ENCODE measurements at regions not wholly inside any gene's neighbourhood (a gene's known extent, or its start where the extent isn't known, plus 50 kb on each side); places are given as distances from the start of the nearest gene placed in this dataset.

DNA sequence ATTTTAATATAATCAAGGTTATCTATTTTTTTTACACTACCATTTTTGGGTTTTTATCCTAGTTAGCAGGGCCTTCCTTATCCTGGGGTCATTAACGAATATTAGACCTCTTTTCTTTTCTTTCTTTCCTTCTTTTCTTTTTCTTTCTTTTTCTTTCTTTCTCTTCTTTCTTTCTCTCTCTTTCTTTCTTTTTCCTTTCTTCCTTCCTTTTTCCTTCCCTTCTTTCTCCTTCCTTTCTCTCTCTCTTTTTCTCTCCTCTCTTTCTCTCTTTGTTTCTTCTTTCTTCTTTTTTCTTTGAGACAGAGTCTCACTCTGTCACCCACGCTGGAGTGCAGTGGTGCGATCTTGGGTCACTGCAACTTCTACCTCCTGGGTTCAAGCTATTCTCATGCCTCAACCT lies 120.4 kb upstream of the PDE7B start (continued):
- no peak for TF ChIP-seq GTF2F1 (IDR thresholded peaks at IDR 0.05; ENCODE audit: borderline replicate concordance, low read depth, low read length)
- TF ChIP-seq, protein P1, sequence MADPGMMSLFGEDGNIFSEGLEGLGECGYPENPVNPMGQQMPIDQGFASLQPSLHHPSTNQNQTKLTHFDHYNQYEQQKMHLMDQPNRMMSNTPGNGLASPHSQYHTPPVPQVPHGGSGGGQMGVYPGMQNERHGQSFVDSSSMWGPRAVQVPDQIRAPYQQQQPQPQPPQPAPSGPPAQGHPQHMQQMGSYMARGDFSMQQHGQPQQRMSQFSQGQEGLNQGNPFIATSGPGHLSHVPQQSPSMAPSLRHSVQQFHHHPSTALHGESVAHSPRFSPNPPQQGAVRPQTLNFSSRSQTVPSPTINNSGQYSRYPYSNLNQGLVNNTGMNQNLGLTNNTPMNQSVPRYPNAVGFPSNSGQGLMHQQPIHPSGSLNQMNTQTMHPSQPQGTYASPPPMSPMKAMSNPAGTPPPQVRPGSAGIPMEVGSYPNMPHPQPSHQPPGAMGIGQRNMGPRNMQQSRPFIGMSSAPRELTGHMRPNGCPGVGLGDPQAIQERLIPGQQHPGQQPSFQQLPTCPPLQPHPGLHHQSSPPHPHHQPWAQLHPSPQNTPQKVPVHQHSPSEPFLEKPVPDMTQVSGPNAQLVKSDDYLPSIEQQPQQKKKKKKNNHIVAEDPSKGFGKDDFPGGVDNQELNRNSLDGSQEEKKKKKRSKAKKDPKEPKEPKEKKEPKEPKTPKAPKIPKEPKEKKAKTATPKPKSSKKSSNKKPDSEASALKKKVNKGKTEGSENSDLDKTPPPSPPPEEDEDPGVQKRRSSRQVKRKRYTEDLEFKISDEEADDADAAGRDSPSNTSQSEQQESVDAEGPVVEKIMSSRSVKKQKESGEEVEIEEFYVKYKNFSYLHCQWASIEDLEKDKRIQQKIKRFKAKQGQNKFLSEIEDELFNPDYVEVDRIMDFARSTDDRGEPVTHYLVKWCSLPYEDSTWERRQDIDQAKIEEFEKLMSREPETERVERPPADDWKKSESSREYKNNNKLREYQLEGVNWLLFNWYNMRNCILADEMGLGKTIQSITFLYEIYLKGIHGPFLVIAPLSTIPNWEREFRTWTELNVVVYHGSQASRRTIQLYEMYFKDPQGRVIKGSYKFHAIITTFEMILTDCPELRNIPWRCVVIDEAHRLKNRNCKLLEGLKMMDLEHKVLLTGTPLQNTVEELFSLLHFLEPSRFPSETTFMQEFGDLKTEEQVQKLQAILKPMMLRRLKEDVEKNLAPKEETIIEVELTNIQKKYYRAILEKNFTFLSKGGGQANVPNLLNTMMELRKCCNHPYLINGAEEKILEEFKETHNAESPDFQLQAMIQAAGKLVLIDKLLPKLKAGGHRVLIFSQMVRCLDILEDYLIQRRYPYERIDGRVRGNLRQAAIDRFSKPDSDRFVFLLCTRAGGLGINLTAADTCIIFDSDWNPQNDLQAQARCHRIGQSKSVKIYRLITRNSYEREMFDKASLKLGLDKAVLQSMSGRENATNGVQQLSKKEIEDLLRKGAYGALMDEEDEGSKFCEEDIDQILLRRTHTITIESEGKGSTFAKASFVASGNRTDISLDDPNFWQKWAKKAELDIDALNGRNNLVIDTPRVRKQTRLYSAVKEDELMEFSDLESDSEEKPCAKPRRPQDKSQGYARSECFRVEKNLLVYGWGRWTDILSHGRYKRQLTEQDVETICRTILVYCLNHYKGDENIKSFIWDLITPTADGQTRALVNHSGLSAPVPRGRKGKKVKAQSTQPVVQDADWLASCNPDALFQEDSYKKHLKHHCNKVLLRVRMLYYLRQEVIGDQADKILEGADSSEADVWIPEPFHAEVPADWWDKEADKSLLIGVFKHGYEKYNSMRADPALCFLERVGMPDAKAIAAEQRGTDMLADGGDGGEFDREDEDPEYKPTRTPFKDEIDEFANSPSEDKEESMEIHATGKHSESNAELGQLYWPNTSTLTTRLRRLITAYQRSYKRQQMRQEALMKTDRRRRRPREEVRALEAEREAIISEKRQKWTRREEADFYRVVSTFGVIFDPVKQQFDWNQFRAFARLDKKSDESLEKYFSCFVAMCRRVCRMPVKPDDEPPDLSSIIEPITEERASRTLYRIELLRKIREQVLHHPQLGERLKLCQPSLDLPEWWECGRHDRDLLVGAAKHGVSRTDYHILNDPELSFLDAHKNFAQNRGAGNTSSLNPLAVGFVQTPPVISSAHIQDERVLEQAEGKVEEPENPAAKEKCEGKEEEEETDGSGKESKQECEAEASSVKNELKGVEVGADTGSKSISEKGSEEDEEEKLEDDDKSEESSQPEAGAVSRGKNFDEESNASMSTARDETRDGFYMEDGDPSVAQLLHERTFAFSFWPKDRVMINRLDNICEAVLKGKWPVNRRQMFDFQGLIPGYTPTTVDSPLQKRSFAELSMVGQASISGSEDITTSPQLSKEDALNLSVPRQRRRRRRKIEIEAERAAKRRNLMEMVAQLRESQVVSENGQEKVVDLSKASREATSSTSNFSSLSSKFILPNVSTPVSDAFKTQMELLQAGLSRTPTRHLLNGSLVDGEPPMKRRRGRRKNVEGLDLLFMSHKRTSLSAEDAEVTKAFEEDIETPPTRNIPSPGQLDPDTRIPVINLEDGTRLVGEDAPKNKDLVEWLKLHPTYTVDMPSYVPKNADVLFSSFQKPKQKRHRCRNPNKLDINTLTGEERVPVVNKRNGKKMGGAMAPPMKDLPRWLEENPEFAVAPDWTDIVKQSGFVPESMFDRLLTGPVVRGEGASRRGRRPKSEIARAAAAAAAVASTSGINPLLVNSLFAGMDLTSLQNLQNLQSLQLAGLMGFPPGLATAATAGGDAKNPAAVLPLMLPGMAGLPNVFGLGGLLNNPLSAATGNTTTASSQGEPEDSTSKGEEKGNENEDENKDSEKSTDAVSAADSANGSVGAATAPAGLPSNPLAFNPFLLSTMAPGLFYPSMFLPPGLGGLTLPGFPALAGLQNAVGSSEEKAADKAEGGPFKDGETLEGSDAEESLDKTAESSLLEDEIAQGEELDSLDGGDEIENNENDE (IDR thresholded peaks at IDR 0.05; ENCODE audit: insufficient replicate concordance, low read length) = no peak
- TF ChIP-seq EZH2 (IDR thresholded peaks at IDR 0.05; ENCODE audit: low read depth, low read length, severe bottlenecking) = no peak
- no peak for TF ChIP-seq SIRT6 (IDR thresholded peaks at IDR 0.05; ENCODE audit: low read length)
